Right atrium auricular region (tissue), 2 donors: ENCODE measurements at regions not wholly inside any gene's neighbourhood (a gene's known extent, or its start where the extent isn't known, plus 50 kb on each side); places are given as distances from the start of the nearest gene placed in this dataset.

Experiments
- DNase-seq: peaks from one replicate; pipeline ENCODE4 v3.0.0-alpha.2; 2019; ENCODE audit warnings: low spot score
- H3K27ac ChIP-seq, 2 donors: fragments of 200-600 bp; sonication (generic); 1 replicate in 1 of 2; 2 replicates in 1 of 2; pipeline ENCODE4 v1.5.1; 2016 to 2019
- H3K27me3 ChIP-seq, 2 donors: fragments of 200-600 bp; sonication (generic); one replicate each; pipeline versions ENCODE4 v1.5.1 to v1.6.0; 2017 to 2019
- H3K36me3 ChIP-seq: fragments of 200-600 bp; sonication (generic); one replicate; pipeline ENCODE4 v1.5.1; 2016
- H3K4me1 ChIP-seq, 2 donors: fragments of 200-600 bp; sonication (generic); one replicate each; pipeline versions ENCODE4 v1.5.1 to v1.6.0; 2017 to 2019
- H3K4me3 ChIP-seq, 2 donors: fragments of 200-600 bp; sonication (generic); 1 replicate in 1 of 2; 2 replicates in 1 of 2; pipeline ENCODE4 v1.5.1; 2017 to 2019; ENCODE audit warnings: mild to moderate bottlenecking in 1 of 2, moderate library complexity in 1 of 2
- H3K9me3 ChIP-seq, 2 donors: fragments of 200-600 bp; sonication (generic); one replicate each; pipeline ENCODE4 v1.5.1; 2019
- CTCF ChIP-seq, 2 donors: fragments of 200-600 bp; sonication (generic); IDR thresholded peaks; one replicate each; pipeline ENCODE4 v1.5.1; 2019; ENCODE audit warnings: antibody characterized with exemption in 2 of 2

- Histone ChIP-seq H3K9me3 (no peaks in the 10 kb centered on the region), H3K27ac (no peak overlapping the region), H3K4me3 (no peak overlapping the region), H3K4me1 (no peaks in the 10 kb centered on the region), H3K36me3 (no peaks in the 10 kb centered on the region), H3K27me3 (no peaks in the 10 kb centered on the region)
- DNase-seq = no peak
- no peak for TF ChIP-seq CTCF (IDR thresholded peaks at IDR 0.05)
Observed at GRCh38 chr12:125470838-125471783, 405.9 kb downstream of the AACS start.

DNA sequence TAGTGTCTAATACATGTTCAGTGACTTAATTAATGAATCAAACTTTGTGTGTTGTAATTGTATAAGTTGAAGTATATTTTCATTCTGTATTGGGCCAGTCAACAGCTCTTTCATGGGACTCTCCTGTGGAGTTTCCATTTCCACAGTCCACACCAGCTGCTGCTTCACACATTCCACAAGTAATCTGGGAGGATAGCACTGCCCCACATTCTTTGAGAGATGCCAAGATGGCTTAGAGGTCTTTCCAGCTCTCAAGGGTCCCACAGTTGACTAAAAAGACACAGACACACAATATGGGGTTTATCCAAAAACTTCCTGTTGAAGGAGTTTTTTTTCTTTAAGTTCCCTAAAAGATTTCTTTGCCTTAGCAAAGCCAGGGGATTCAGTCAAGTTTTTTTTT, 408.3 kb downstream of the AACS start:
- H3K9me3 ChIP-seq = no peaks in the 10 kb centered on the region
- no peaks in the 10 kb centered on the region for H3K36me3 ChIP-seq
- no peaks in the 10 kb centered on the region for H3K27me3 ChIP-seq
- no peaks in the 10 kb centered on the region for H3K4me1 ChIP-seq
- H3K4me3 ChIP-seq = no peak overlapping the region
- TF ChIP-seq CTCF (IDR thresholded peaks at IDR 0.05) = no peak
- H3K27ac ChIP-seq = no peak overlapping the region
- no peak for DNase-seq

- Histone ChIP-seq H3K9me3 (no peaks in the 10 kb centered on the region), H3K27me3 (no peaks in the 10 kb centered on the region), H3K36me3 (no peaks in the 10 kb centered on the region), H3K4me1 (no peaks in the 10 kb centered on the region), H3K4me3 (no peak overlapping the region), H3K27ac (no peak overlapping the region)
- TF ChIP-seq CTCF (IDR thresholded peaks at IDR 0.05) = no peak
- DNase-seq = no peak
Observed at GRCh38 chr12:125487336-125487735, 422.1 kb downstream of the AACS start.

- no peaks in the 10 kb centered on the region for H3K27me3 ChIP-seq
- DNase-seq = no peak
- H3K36me3 ChIP-seq = no peaks in the 10 kb centered on the region
- TF ChIP-seq CTCF (IDR thresholded peaks at IDR 0.05) = no peak
- no peaks in the 10 kb centered on the region for H3K4me1 ChIP-seq
- no peaks in the 10 kb centered on the region for H3K9me3 ChIP-seq
- H3K27ac ChIP-seq = no peak overlapping the region
- no peak overlapping the region for H3K4me3 ChIP-seq
Observed at GRCh38 chr12:125491553-125491952, 426.3 kb downstream of the AACS start.

GRCh38 chr12:125492354-125493270, 427.4 kb downstream of the AACS start:
- DNase-seq = no peak
- Histone ChIP-seq H3K27me3 (no peaks in the 10 kb centered on the region), H3K9me3 (no peaks in the 10 kb centered on the region), H3K4me1 (no peaks in the 10 kb centered on the region), H3K4me3 (no peak overlapping the region), H3K27ac (no peak overlapping the region), H3K36me3 (no peaks in the 10 kb centered on the region)
- no peak for TF ChIP-seq CTCF (IDR thresholded peaks at IDR 0.05)
